ENCODE measurements at regions not wholly inside any gene's neighbourhood (a gene's known extent, or its start where the extent isn't known, plus 50 kb on each side); places are given as distances from the start of the nearest gene placed in this dataset.

DNA sequence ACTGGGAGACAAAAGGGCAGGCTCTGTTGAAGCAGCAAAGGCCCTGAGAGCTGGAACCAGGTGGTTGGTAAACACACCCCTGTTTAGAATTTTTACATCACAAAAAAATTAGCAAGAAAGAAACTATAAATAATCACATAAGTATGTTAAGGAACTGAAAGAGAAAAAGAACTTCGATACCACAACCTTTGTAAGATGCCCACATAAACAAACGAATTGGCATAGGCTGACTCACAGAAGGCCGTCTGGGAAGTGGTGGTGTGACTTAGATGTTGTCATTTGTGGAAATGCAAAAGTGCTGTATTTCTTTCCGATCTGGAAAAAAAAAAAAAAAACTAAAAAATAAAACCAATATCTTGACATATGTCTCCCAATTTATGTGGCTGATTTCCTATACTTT is 235.1 kb downstream of the USP46 start:
- no peak for TF ChIP-seq EZH2 (IDR thresholded peaks at IDR 0.05; ENCODE audit: borderline replicate concordance, insufficient read depth, low read length, poor library complexity, severe bottlenecking)
- TF ChIP-seq, protein P1, sequence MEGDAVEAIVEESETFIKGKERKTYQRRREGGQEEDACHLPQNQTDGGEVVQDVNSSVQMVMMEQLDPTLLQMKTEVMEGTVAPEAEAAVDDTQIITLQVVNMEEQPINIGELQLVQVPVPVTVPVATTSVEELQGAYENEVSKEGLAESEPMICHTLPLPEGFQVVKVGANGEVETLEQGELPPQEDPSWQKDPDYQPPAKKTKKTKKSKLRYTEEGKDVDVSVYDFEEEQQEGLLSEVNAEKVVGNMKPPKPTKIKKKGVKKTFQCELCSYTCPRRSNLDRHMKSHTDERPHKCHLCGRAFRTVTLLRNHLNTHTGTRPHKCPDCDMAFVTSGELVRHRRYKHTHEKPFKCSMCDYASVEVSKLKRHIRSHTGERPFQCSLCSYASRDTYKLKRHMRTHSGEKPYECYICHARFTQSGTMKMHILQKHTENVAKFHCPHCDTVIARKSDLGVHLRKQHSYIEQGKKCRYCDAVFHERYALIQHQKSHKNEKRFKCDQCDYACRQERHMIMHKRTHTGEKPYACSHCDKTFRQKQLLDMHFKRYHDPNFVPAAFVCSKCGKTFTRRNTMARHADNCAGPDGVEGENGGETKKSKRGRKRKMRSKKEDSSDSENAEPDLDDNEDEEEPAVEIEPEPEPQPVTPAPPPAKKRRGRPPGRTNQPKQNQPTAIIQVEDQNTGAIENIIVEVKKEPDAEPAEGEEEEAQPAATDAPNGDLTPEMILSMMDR (IDR thresholded peaks at IDR 0.05; ENCODE audit: poor library complexity, severe bottlenecking) = no peak
- no peak for TF ChIP-seq RAD21 (conservative IDR thresholded peaks at IDR 0.05)
- no peak for TF ChIP-seq EP300 (conservative IDR thresholded peaks at IDR 0.05; ENCODE audit: poor library complexity, severe bottlenecking)

Measured in neural cell (in vitro differentiated cells).